ENCODE measurements at regions not wholly inside any gene's neighbourhood (a gene's known extent, or its start where the extent isn't known, plus 50 kb on each side); places are given as distances from the start of the nearest gene placed in this dataset.

DNA sequence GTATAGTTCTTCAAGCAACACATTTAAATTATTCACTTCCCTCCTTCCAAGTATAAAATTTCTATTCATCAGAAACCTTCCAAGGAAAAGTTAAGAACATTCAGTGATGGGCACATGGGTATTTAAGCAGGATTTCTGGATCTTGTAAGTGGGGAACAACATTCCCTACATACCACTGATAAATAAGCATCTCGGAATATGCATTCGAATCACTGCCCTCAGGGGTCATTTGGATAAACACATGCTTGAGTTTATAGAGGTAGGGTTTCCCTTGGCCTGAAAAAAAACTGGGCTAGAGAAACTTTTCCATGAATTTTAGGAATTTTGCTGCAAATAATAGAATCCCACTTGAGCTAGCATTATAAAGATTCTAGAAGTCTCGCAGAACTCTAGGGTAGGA, 143.9 kb downstream of the SOX3 start (continued):
- TF ChIP-seq, protein P1, sequence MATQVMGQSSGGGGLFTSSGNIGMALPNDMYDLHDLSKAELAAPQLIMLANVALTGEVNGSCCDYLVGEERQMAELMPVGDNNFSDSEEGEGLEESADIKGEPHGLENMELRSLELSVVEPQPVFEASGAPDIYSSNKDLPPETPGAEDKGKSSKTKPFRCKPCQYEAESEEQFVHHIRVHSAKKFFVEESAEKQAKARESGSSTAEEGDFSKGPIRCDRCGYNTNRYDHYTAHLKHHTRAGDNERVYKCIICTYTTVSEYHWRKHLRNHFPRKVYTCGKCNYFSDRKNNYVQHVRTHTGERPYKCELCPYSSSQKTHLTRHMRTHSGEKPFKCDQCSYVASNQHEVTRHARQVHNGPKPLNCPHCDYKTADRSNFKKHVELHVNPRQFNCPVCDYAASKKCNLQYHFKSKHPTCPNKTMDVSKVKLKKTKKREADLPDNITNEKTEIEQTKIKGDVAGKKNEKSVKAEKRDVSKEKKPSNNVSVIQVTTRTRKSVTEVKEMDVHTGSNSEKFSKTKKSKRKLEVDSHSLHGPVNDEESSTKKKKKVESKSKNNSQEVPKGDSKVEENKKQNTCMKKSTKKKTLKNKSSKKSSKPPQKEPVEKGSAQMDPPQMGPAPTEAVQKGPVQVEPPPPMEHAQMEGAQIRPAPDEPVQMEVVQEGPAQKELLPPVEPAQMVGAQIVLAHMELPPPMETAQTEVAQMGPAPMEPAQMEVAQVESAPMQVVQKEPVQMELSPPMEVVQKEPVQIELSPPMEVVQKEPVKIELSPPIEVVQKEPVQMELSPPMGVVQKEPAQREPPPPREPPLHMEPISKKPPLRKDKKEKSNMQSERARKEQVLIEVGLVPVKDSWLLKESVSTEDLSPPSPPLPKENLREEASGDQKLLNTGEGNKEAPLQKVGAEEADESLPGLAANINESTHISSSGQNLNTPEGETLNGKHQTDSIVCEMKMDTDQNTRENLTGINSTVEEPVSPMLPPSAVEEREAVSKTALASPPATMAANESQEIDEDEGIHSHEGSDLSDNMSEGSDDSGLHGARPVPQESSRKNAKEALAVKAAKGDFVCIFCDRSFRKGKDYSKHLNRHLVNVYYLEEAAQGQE (IDR thresholded peaks at IDR 0.05; ENCODE audit: unreplicated experiment), result no peak
- no peak for TF ChIP-seq CREB1 (CRISPR knock-in tag; IDR thresholded peaks at IDR 0.05; ENCODE audit: low read depth)

DNA sequence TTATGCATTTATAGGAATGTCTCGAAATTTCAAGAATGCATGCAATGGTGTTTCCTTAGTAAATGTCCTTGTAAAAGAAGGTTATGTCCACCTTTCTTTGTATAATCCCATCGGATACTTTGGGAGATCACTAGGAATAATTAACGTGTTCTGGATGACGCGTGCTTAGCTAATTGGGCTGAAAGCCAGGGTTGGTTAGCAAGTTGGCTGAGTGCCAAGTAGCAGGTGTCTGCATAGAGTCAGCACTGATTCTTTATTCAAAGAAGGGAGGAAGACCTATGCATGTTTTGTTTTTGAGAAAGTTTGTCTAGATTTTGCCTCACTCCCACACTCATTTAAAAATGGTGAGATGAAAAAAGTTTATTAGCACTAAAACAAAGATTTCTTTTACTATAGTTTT, 144.6 kb downstream of the SOX3 start:
- H3K4me1 ChIP-seq (ENCODE audit: insufficient read depth), result peaks cover 14% of the 10 kb centered on the region
- no peaks in the 10 kb centered on the region for H4K20me1 ChIP-seq (replicated peaks; ENCODE audit: insufficient read depth)
- H3K27me3 ChIP-seq (ENCODE audit: insufficient read depth), result no peaks in the 10 kb centered on the region
- DNase-seq (ENCODE audit: low spot score) (no peak), ATAC-seq (no peak)
- no peaks in the 10 kb centered on the region for H3K9me2 ChIP-seq (ENCODE audit: insufficient read depth)
- H3K36me3 ChIP-seq (ENCODE audit: insufficient read depth), result no peaks in the 10 kb centered on the region
- H3K4me2 ChIP-seq, result no peak overlapping the region
- H3K27ac ChIP-seq (ENCODE audit: low read depth), result 0 out of 2 replicates have a peak overlapping the region, but pooled peaks have one; percentile 29
- H3F3A ChIP-seq (replicated peaks; ENCODE audit: low read depth), result no peaks in the 10 kb centered on the region
- no peaks in the 10 kb centered on the region for H3K79me2 ChIP-seq (replicated peaks; ENCODE audit: insufficient read depth)
- no peak overlapping the region for H2AFZ ChIP-seq
- no peaks in the 10 kb centered on the region; the same call in 2 of the 3 replicates for H3K9me3 Mint-ChIP-seq
- H3K27me3 Mint-ChIP-seq (ENCODE audit: insufficient read depth, low read depth, poor library complexity), result peaks cover 5% of the 10 kb centered on the region
- H3K27ac Mint-ChIP-seq, result 0 out of 2 replicates have a peak overlapping the region, but pooled peaks have one; percentile 80
- H3K4me1 Mint-ChIP-seq, result peaks cover 34% of the 10 kb centered on the region
- H3K4me3 ChIP-seq, result no peak overlapping the region
- H3K4me3 Mint-ChIP-seq, result no peak overlapping the region
- H3K36me3 Mint-ChIP-seq (ENCODE audit: low read depth), result no peaks in the 10 kb centered on the region
- TF ChIP-seq, protein P1 (IDR thresholded peaks at IDR 0.05; ENCODE audit: unreplicated experiment), result no peak
- TF ChIP-seq POLR2AphosphoS5 (IDR thresholded peaks at IDR 0.05; ENCODE audit: low read depth) (no peak), EZH2 (IDR thresholded peaks at IDR 0.05; ENCODE audit: low read depth, unreplicated experiment) (no peak), CREB1 (CRISPR knock-in tag; IDR thresholded peaks at IDR 0.05; ENCODE audit: low read depth) (no peak), EZH2phosphoT487 (IDR thresholded peaks at IDR 0.05; ENCODE audit: unreplicated experiment) (no peak), STAT1 (IDR thresholded peaks at IDR 0.05; ENCODE audit: unreplicated experiment) (no peak), NANOG (IDR thresholded peaks at IDR 0.05; ENCODE audit: borderline replicate concordance) (no peak), JUNB (IDR thresholded peaks at IDR 0.05; ENCODE audit: unreplicated experiment) (no peak), ZNF331 (CRISPR knock-in tag; IDR thresholded peaks at IDR 0.05; ENCODE audit: low read depth) (no peak), ZNF114 (CRISPR knock-in tag; IDR thresholded peaks at IDR 0.05) (no peak)
- TF ChIP-seq, protein P2, sequence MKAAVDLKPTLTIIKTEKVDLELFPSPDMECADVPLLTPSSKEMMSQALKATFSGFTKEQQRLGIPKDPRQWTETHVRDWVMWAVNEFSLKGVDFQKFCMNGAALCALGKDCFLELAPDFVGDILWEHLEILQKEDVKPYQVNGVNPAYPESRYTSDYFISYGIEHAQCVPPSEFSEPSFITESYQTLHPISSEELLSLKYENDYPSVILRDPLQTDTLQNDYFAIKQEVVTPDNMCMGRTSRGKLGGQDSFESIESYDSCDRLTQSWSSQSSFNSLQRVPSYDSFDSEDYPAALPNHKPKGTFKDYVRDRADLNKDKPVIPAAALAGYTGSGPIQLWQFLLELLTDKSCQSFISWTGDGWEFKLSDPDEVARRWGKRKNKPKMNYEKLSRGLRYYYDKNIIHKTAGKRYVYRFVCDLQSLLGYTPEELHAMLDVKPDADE (IDR thresholded peaks at IDR 0.05), result no peak
- TF ChIP-seq, protein P3, sequence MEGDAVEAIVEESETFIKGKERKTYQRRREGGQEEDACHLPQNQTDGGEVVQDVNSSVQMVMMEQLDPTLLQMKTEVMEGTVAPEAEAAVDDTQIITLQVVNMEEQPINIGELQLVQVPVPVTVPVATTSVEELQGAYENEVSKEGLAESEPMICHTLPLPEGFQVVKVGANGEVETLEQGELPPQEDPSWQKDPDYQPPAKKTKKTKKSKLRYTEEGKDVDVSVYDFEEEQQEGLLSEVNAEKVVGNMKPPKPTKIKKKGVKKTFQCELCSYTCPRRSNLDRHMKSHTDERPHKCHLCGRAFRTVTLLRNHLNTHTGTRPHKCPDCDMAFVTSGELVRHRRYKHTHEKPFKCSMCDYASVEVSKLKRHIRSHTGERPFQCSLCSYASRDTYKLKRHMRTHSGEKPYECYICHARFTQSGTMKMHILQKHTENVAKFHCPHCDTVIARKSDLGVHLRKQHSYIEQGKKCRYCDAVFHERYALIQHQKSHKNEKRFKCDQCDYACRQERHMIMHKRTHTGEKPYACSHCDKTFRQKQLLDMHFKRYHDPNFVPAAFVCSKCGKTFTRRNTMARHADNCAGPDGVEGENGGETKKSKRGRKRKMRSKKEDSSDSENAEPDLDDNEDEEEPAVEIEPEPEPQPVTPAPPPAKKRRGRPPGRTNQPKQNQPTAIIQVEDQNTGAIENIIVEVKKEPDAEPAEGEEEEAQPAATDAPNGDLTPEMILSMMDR (conservative IDR thresholded peaks at IDR 0.05; ENCODE audit: low read depth in 2 of 2), result no peak

Data from GM23338 (cell line).